Hepatocyte (in vitro differentiated cells): ENCODE measurements at regions not wholly inside any gene's neighbourhood (a gene's known extent, or its start where the extent isn't known, plus 50 kb on each side); places are given as distances from the start of the nearest gene placed in this dataset.
"Not testable (repeated sequence)": the region's sequence is repeated elsewhere in the genome, so short reads cannot be mapped to it uniquely, and the experiment has no call there.

Source experiments
- EZH2 ChIP-seq: fragments of 200-600 bp; sonication (generic); IDR thresholded peaks from 2 replicates; pipeline ENCODE4 v1.6.1; 2016; ENCODE audit warnings: antibody characterized with exemption, mild to moderate bottlenecking, borderline replicate concordance
- EZH2phosphoT487 ChIP-seq: fragments of 200-600 bp; sonication (generic); IDR thresholded peaks from one replicate; pipeline ENCODE4 v1.6.1; 2018; ENCODE audit warnings: antibody characterized with exemption, mild to moderate bottlenecking, low read depth, moderate library complexity; ENCODE audit not compliant: unreplicated experiment, severe bottlenecking

DNA sequence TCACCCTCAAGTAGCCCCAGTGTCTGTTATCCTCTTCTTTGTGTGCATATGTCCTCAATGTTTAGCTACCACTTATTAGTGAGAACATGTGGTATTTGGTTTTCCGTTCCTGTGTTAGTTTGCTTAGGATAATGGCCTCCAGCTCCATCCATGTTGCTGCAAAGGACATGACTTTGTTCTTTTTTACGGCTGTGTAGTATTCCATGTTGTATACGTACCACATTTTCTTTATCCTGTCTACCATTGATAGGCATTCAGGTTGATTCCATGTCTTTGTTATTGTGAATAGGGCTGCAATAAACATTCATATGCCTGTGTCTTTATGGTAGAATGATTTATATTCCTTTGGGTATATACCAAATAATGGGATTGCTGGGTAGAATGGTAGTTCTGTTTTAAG lies 219.1 kb downstream of the CDCA7 start:
- TF ChIP-seq EZH2, EZH2phosphoT487: not testable (repeated sequence)
